Small intestine (tissue), 7 donors: ENCODE measurements at regions not wholly inside any gene's neighbourhood (a gene's known extent, or its start where the extent isn't known, plus 50 kb on each side); places are given as distances from the start of the nearest gene placed in this dataset.

Source experiments
- DNase-seq, 2 donors: peaks; one replicate each; pipeline versions ENCODE4 v3.0.0 to v3.0.0-alpha.2; 2013
- FAIRE-seq: peaks from 2 replicates; lab custom pipeline; 2012; peaks lifted over from hg19 to GRCh38; lab: Jason Lieb, UNC
- H3K27ac ChIP-seq, 3 donors: one replicate each; pipeline ENCODE4 v1.5.1; 2013; ENCODE audit warnings: low read length in 2 of 3, mild to moderate bottlenecking in 2 of 3, control low read depth in 1 of 3, inconsistent platforms in 1 of 3, low read depth in 1 of 3, moderate library complexity in 1 of 3
- H3K27me3 ChIP-seq, 3 donors: one replicate each; pipeline ENCODE4 v1.6.1; 2013; ENCODE audit warnings: low read length in 3 of 3, inconsistent platforms in 1 of 3; ENCODE audit not compliant: control insufficient read depth in 3 of 3, insufficient read depth in 3 of 3
- H3K36me3 ChIP-seq, 3 donors: one replicate each; pipeline ENCODE4 v1.6.1; 2013; ENCODE audit warnings: low read length in 3 of 3, inconsistent platforms in 1 of 3, low read depth in 1 of 3, mild to moderate bottlenecking in 1 of 3, moderate library complexity in 1 of 3; ENCODE audit not compliant: control insufficient read depth in 3 of 3, insufficient read depth in 2 of 3
- H3K4me1 ChIP-seq, 3 donors: one replicate each; pipeline ENCODE4 v1.6.1; 2013; ENCODE audit warnings: low read length in 2 of 3, inconsistent platforms in 1 of 3, low read depth in 1 of 3, mild to moderate bottlenecking in 1 of 3, moderate library complexity in 1 of 3; ENCODE audit not compliant: control insufficient read depth in 3 of 3, insufficient read depth in 2 of 3
- H3K4me3 ChIP-seq, 3 donors: one replicate each; pipeline ENCODE4 v1.5.1; 2013; ENCODE audit warnings: low read length in 3 of 3, control low read depth in 1 of 3, inconsistent platforms in 1 of 3, low read depth in 1 of 3, mild to moderate bottlenecking in 1 of 3, moderate library complexity in 1 of 3
- H3K9me3 ChIP-seq, 2 donors: one replicate each; pipeline ENCODE4 v1.6.1; 2013; ENCODE audit warnings: low read depth in 1 of 2, low read length in 1 of 2; ENCODE audit not compliant: control insufficient read depth in 2 of 2, insufficient read depth in 1 of 2
- WGBS, 3 donors: extraction: QIAGEN DNeasy Blood & Tissue Kit; methylation state at CpG; one replicate each; pipeline ENCODE4 v1.1.7; 2013; 5-methylcytosine and 5-hydroxymethylcytosine counted together
- donor health status: healthy with polysubstance abuse.
- donor health status: control.
- donor health status: control.
- donor health status: Bipolar disorder and iron deficiency.
- donor health status: healthy.

GRCh38 chr4:3715855-3716630 is 50.1 kb upstream of the ADRA2C start:
- Histone ChIP-seq H3K4me1 (no peaks in the 10 kb centered on the region), H3K4me3 (no peak overlapping the region), H3K9me3 (peaks cover 0 to 8% of the 10 kb centered on the region in 2 donors), H3K36me3 (no peaks in the 10 kb centered on the region), H3K27me3 (peaks cover 0 to 5% (median 0%) of the 10 kb centered on the region in 3 donors), H3K27ac (no peak overlapping the region)
- 65 to 74% (median 69%) methylated on average over 22 to 23 of the region's 23 CpGs for WGBS, 3 donors
- FAIRE-seq (no peak), DNase-seq (no peak)

DNA sequence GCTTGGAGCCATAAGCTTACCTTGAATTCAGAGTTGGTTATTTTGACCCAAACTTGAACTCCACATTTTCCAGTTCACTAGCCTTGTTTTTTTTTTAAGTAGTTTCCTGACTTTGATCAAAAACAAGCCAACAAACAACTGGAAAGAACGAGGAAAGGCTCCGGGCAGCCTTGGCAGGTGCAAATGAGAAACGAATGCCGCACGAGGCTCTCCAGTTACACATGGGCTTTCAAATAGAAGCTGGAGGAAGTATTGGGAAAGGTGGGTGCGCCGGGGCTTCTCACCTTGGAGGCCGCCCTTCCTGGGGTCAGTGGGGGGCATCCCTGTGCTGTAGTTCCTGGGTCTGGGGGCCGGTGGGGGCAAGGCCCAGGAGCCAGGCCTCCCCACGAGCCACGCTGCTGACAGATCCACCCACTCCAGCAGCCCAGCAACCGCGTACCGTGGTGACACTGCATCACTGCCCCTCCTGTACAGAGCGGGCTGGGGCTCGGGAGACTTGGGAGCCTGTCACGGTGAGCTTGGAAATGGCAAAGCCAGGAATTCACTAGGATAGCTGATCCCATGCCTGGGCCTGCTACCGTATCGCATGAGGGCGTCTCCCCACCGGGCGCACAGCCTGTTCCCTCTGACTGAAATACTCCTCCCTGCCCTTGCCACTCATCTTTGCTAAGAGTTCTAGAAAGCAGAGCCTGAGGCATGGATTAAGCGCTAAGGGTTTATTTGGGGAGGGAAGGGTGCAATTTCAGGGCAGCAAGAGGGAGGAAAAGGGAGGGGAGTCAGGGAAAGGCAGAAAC is 50.9 kb upstream of the ADRA2C start:
- FAIRE-seq = no peak
- no peak overlapping the region for H3K27ac ChIP-seq
- no peaks in the 10 kb centered on the region for H3K36me3 ChIP-seq
- no peaks in the 10 kb centered on the region for H3K4me1 ChIP-seq
- peaks cover 0 to 5% (median 0%) of the 10 kb centered on the region in 3 donors for H3K27me3 ChIP-seq
- no peak overlapping the region for H3K4me3 ChIP-seq
- 59 to 68% (median 66%) methylated on average over 23 of the region's 23 CpGs for WGBS, 3 donors
- H3K9me3 ChIP-seq = peaks cover 0 to 8% of the 10 kb centered on the region in 2 donors
- DNase-seq = no peak

GRCh38 chr4:3714642-3715001 is 51.6 kb upstream of the ADRA2C start:
- Histone ChIP-seq H3K4me3 (no peak overlapping the region), H3K27me3 (peaks cover 0 to 5% (median 0%) of the 10 kb centered on the region in 3 donors), H3K9me3 (peaks cover 0 to 8% of the 10 kb centered on the region in 2 donors), H3K4me1 (no peaks in the 10 kb centered on the region), H3K27ac (no peak overlapping the region), H3K36me3 (no peaks in the 10 kb centered on the region)
- no peak for DNase-seq
- no peak for FAIRE-seq
- 74 to 83% (median 80%) methylated on average over 4 of the region's 4 CpGs for WGBS, 3 donors

DNA sequence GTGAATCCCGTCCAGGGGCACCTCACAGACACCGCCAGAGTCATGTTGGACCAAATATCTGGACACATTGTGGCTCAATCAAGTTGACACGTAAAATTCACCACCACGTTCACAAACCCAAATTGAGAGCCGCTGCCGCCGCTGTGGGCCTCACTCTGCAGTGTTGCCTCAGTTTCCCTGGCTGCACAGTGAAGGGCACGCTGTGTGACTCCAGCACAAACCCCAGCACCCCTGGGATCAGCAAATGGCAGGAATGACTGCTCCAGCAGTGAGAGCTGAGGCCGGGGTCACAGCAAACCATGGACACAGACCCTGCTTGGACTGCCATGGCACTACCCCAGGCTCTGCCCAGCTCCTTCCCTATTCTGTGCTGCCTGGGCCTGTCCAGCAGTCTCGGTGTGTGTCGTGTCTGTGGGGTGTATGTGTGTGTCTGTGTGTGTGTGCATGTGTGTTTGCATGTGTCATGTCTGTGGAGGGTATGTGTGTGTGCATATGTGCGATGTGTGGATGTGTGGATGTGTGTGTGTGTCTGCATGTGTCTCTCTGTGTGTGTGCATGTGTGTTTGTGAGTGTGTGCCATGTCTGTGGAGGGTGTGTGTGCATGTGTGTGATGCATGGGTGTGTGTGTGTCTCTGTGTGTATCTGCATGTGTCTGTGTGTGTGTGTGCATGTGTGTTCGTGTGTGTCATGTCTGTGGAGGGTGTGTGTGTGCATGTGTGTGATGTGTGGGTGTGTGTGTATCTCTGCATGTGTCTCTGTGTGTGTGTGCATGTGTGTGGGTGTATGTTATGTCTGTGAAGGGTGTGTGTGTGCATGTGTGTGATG is 52.2 kb upstream of the ADRA2C start:
- no peak for DNase-seq
- WGBS, 3 donors = 85 to 91% (median 88%) methylated on average over 13 of the region's 13 CpGs

GRCh38 chr4:3713346-3713745 is 52.8 kb upstream of the ADRA2C start:
- FAIRE-seq (no peak), DNase-seq (no peak)
- H3K36me3 ChIP-seq = no peaks in the 10 kb centered on the region
- H3K4me3 ChIP-seq = no peak overlapping the region
- H3K9me3 ChIP-seq = peaks cover 0 to 4% of the 10 kb centered on the region in 2 donors
- H3K27ac ChIP-seq = no peak overlapping the region
- WGBS, 3 donors = 70 to 81% (median 80%) methylated on average over 7 of the region's 7 CpGs
- H3K27me3 ChIP-seq = peaks cover 0 to 5% (median 0%) of the 10 kb centered on the region in 3 donors
- no peaks in the 10 kb centered on the region for H3K4me1 ChIP-seq

More for the DNA sequence above, 52.2 kb upstream of the ADRA2C start:
- FAIRE-seq = no peak
- no peaks in the 10 kb centered on the region for H3K36me3 ChIP-seq
- no peaks in the 10 kb centered on the region for H3K4me1 ChIP-seq
- H3K4me3 ChIP-seq = no peak overlapping the region
- no peak overlapping the region for H3K27ac ChIP-seq
- H3K27me3 ChIP-seq = peaks cover 0 to 5% (median 0%) of the 10 kb centered on the region in 3 donors
- peaks cover 0 to 8% of the 10 kb centered on the region in 2 donors for H3K9me3 ChIP-seq

GRCh38 chr4:3712936-3713335 is 53.2 kb upstream of the ADRA2C start:
- no peak for DNase-seq
- Histone ChIP-seq H3K4me1 (no peaks in the 10 kb centered on the region), H3K9me3 (no peaks in the 10 kb centered on the region), H3K27ac (no peak overlapping the region), H3K36me3 (no peaks in the 10 kb centered on the region), H3K27me3 (peaks cover 0 to 5% (median 0%) of the 10 kb centered on the region in 3 donors), H3K4me3 (no peak overlapping the region)
- FAIRE-seq = no peak
- 82 to 85% (median 83%) methylated on average over 20 of the region's 20 CpGs for WGBS, 3 donors

DNA sequence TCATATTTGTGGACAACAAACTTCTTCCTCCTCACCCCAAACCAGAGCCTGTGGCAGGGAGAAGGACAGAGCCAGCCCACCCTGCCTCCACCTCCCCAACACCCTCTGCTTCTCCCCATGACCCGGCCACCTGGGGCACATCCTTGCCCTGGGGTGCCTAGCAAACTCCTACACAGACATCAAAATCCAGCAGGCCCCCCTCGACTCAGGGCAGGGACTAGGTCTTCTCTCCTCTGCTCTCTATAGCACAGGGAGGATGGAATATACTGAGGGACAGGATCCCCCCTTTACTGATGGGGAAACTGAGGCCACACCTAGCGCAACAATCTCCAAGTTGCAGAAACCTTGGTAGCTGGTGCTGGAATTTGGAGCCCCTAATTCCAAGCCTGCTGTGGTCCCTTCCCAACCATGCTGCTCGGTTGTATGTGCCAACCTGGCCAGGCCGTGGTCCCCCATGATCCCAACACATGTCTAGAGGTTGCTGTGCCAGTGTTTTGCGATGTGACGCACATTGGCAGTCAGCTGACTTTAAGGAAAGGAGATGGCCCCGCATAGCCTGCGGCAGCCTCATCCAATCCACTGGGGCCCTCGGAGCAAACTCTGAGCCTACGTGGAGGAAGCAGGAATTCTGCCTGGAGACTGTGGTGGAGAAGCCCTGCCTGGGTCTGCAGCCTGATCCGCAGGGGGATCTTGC is 53.9 kb upstream of the ADRA2C start:
- WGBS, 3 donors = 58 to 79% (median 70%) methylated on average over 12 of the region's 12 CpGs
- H3K27me3 ChIP-seq = peaks cover 0 to 5% (median 0%) of the 10 kb centered on the region in 3 donors
- no peak overlapping the region for H3K27ac ChIP-seq
- no peaks in the 10 kb centered on the region for H3K4me1 ChIP-seq
- FAIRE-seq = no peak
- H3K4me3 ChIP-seq = no peak overlapping the region
- H3K9me3 ChIP-seq = no peaks in the 10 kb centered on the region
- H3K36me3 ChIP-seq = no peaks in the 10 kb centered on the region
- DNase-seq = no peak
